Right lobe of liver (tissue), 6 donors: ENCODE measurements at regions not wholly inside any gene's neighbourhood (a gene's known extent, or its start where the extent isn't known, plus 50 kb on each side); places are given as distances from the start of the nearest gene placed in this dataset.
"Not testable (repeated sequence)": the region's sequence is repeated elsewhere in the genome, so short reads cannot be mapped to it uniquely, and the experiment has no call there.

Source experiments
- ATAC-seq, 4 donors: fragments of 200-7000 bp; cut with Tn5 transposase; one replicate each; pipeline ENCODE4 v1.9.1; 2020; ENCODE audit warnings: mild to moderate bottlenecking in 4 of 4, moderate library complexity in 4 of 4
- DNase-seq, 3 donors: peaks; one replicate each; pipeline ENCODE4 v3.0.0-alpha.2; 2020
- H3K27ac ChIP-seq, 3 donors: fragments of 200-600 bp; one replicate each; pipeline ENCODE4 v1.8.0; 2022
- H3K27me3 ChIP-seq, 2 donors: fragments of 200-600 bp; one replicate each; pipeline ENCODE4 v1.8.0; 2022
- H3K36me3 ChIP-seq, 4 donors: fragments of 200-600 bp; sonication (generic) in 1 of 4; one replicate each; pipeline versions ENCODE4 v1.5.1 to v1.8.0; 2017 to 2022; ENCODE audit warnings: control low read depth in 1 of 4
- H3K4me1 ChIP-seq, 4 donors: fragments of 200-600 bp; sonication (generic) in 1 of 4; one replicate each; pipeline versions ENCODE4 v1.5.1 to v1.8.0; 2017 to 2022; ENCODE audit warnings: control low read depth in 1 of 4
- H3K4me3 ChIP-seq, 3 donors: fragments of 200-600 bp; one replicate each; pipeline ENCODE4 v1.8.0; 2022
- H3K9me3 ChIP-seq, 4 donors: fragments of 200-600 bp; sonication (generic) in 1 of 4; one replicate each; pipeline versions ENCODE4 v1.5.1 to v1.8.0; 2017 to 2022; ENCODE audit warnings: control low read depth in 1 of 4
- CTCF ChIP-seq, 4 donors: fragments of 200-600 bp in 3 of 4; fragments of 450-650 bp in 1 of 4; IDR thresholded peaks; one replicate each; pipeline versions ENCODE4 v1.5.1 to v1.8.0; 2016 to 2022; ENCODE audit warnings: antibody characterized with exemption in 4 of 4, mild to moderate bottlenecking in 2 of 4
- POLR2A ChIP-seq: fragments of 450-650 bp; IDR thresholded peaks from one replicate; pipeline ENCODE4 v1.6.1; 2017; ENCODE audit warnings: antibody characterized with exemption, mild to moderate bottlenecking
- WGBS: methylation state at CpG from one replicate; pipeline ENCODE4 v1.1.6; 2018; ENCODE audit warnings: low coverage, low lambda C conversion rate; ENCODE audit not compliant: insufficient coverage; ENCODE audit errors: missing lambda C conversion rate; 5-methylcytosine and 5-hydroxymethylcytosine counted together
- intact Hi-C, 2 donors: fragments of 100-400 bp; cut with DNase I; formaldehyde crosslinking; loops; one replicate each; pipeline versions ENCODE4 v1.11.2 to v1.14.1; 2022
- donor health status: DM: no; HTN: yes; CAD: no.
- donor health status: DM: no; HTN: no; CAD: no.
- donor health status: DM: no; HTN: no; CAD: no.
- donor health status: DM: no; HTN: yes; CAD: no.
- donor health status: DM: no; HTN: yes; CAD: no.

DNA sequence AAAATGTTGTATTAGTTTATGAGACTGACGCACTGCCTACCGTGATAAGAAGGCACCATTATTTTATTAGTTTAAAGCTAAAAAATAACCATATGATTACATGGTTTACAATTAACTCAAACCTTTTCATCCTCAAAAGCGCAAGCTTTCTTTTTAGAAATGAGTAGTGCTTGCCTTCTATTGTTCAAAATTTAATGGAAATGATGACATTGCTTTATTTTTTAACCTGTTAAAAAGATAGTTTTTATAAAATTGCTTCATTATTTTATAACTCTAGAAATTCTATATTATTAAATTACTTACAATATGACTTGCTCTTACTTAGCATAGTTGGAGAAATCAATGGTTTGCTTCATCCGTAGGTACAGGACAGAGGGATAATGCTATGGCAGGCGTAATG lies 78.7 kb upstream of the HDDC2 start:
- intact Hi-C loops = no loop called here
- Histone ChIP-seq H3K36me3 (no peaks in the 10 kb centered on the region), H3K27me3 (no peaks in the 10 kb centered on the region), H3K27ac (no peak overlapping the region), H3K9me3 (no peaks in the 10 kb centered on the region), H3K4me3 (no peak overlapping the region), H3K4me1 (no peaks in the 10 kb centered on the region)
- no peak for TF ChIP-seq POLR2A
- TF ChIP-seq CTCF (IDR thresholded peaks at IDR 0.05) = no peak
- 92% methylated on average over 5 of the region's 5 CpGs for WGBS
- no peak for ATAC-seq
- DNase-seq = no peak

DNA sequence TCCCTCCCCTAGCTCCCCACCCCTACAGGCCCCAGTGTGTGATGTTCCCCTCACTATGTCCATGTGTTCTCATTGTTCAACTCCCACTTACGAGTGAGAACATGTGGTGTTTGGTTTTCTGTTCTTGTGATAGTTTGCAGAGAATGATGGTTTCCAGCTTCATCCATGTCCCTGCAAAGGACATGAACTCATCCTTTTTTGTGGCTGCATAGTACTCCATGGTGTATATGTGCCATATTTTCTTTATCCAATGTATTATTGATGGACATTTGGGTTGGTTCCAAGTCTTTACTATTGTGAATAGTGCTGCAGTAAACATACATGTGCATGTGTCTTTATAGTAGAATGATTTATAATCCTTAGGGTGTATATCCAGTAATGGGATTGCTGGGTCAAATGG lies 84.6 kb upstream of the HDDC2 start:
- H3K4me1 ChIP-seq, H3K4me3 ChIP-seq, intact Hi-C loops, H3K36me3 ChIP-seq, H3K27me3 ChIP-seq, ATAC-seq, H3K9me3 ChIP-seq, H3K27ac ChIP-seq, DNase-seq: not testable (repeated sequence)
- 57% methylated on average over 1 of the region's 1 CpG for WGBS

- Histone ChIP-seq H3K4me1 (no peaks in the 10 kb centered on the region), H3K4me3 (no peak overlapping the region), H3K9me3 (no peaks in the 10 kb centered on the region), H3K27me3 (no peaks in the 10 kb centered on the region), H3K36me3 (no peaks in the 10 kb centered on the region), H3K27ac (no peak overlapping the region)
- intact Hi-C loops = no loop called here
- DNase-seq = no peak
- ATAC-seq = no peak
- WGBS = 67% methylated on average over 2 of the region's 3 CpGs
- TF ChIP-seq CTCF (IDR thresholded peaks at IDR 0.05) (no peak), POLR2A (no peak)
Observed at GRCh38 chr6:125392682-125393081, 90.9 kb upstream of the HDDC2 start.

DNA sequence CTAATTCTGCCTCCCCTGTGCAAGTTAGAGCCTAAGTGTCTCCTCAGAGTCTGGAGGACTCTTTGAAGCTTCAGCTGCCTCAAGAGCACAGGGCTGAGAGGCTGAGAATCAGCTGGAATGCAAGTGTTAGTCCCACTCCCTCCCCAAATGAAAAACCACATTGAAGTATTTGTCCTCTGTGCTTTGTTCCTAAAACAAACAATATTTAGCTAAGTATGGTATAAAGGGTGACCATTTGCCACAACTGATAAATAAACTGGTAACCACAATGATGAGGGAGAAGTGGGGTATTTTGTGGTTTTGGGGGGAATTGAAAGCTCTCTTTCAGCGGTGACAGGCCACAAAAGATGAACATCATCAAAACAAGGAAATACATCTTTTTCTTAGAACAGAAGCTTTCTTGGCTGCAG lies 91.7 kb upstream of the HDDC2 start:
- WGBS = 67% methylated on average over 1 of the region's 1 CpG
- H3K9me3 ChIP-seq = no peaks in the 10 kb centered on the region
- no peaks in the 10 kb centered on the region for H3K4me1 ChIP-seq
- ATAC-seq (no peak), DNase-seq (no peak)
- no peak overlapping the region for H3K4me3 ChIP-seq
- H3K27ac ChIP-seq = no peak overlapping the region
- intact Hi-C loops = no loop called here
- TF ChIP-seq CTCF (IDR thresholded peaks at IDR 0.05) (no peak), POLR2A (no peak)
- no peaks in the 10 kb centered on the region for H3K27me3 ChIP-seq
- H3K36me3 ChIP-seq = no peaks in the 10 kb centered on the region

DNA sequence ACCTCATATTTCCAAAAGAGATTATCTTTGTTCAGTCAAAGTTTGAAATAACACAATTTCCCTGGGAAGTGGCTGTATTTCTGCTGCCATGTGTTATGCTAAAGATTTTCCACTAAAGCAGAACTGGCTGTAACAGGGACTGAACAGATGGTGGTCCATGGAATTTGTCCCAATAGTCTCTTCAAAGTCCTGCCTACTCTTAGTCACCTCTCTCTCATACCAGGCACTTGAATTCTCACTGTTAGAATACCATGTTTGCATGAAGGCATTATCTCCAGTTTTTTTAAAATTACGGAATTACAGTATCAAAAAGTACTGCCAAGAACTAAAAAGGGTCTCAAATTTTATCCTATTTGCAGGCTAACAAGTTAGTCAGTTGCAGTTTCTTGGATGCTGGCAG lies 105.0 kb upstream of the HDDC2 start:
- Histone ChIP-seq H3K27me3 (no peaks in the 10 kb centered on the region), H3K27ac (no peak overlapping the region), H3K4me3 (no peak overlapping the region), H3K36me3 (no peaks in the 10 kb centered on the region), H3K9me3 (no peaks in the 10 kb centered on the region), H3K4me1 (no peaks in the 10 kb centered on the region)
- 67% methylated on average over 1 of the region's 1 CpG for WGBS
- intact Hi-C loops = no loop called here
- ATAC-seq = no peak
- no peak for TF ChIP-seq POLR2A
- TF ChIP-seq CTCF (IDR thresholded peaks at IDR 0.05) = no peak
- DNase-seq = no peak
